Neural crest cell (in vitro differentiated cells): ENCODE measurements at regions not wholly inside any gene's neighbourhood (a gene's known extent, or its start where the extent isn't known, plus 50 kb on each side); places are given as distances from the start of the nearest gene placed in this dataset.
"Not testable (repeated sequence)": the region's sequence is repeated elsewhere in the genome, so short reads cannot be mapped to it uniquely, and the experiment has no call there.

ENCODE experiments used
- DNase-seq: peaks from one replicate; pipeline ENCODE4 v3.0.0; 2021; ENCODE audit warnings: low read depth, mixed read lengths, low spot score
- H3K27ac Mint-ChIP-seq: one replicate; pipeline ENCODE4 v1.8.0; 2021; ENCODE audit warnings: mild to moderate bottlenecking, mixed read lengths; ENCODE audit not compliant: unreplicated experiment
- H3K27me3 Mint-ChIP-seq: 2 replicates; pipeline ENCODE4 v1.8.0; 2021; ENCODE audit warnings: low read depth, mild to moderate bottlenecking, mixed read lengths
- H3K36me3 Mint-ChIP-seq: 2 replicates; pipeline ENCODE4 v1.8.0; 2021; ENCODE audit warnings: low read depth, mild to moderate bottlenecking, mixed read lengths
- H3K4me1 Mint-ChIP-seq: 2 replicates; pipeline ENCODE4 v1.8.0; 2021; ENCODE audit warnings: mixed read lengths
- H3K4me3 Mint-ChIP-seq: one replicate; pipeline ENCODE4 v1.8.0; 2021; ENCODE audit warnings: mild to moderate bottlenecking, mixed read lengths
- H3K9me3 Mint-ChIP-seq: 2 replicates; pipeline ENCODE4 v1.8.0; 2021; ENCODE audit warnings: mixed read lengths
- TF ChIP-seq, protein P1 (sequence below): fragments of 200-600 bp; sonication (generic); conservative IDR thresholded peaks from 2 replicates; pipeline ENCODE4 v1.5.0; 2021; ENCODE audit warnings: antibody characterized with exemption, mild to moderate bottlenecking

- Mint-ChIP-seq H3K4me3 (no peak overlapping the region), H3K4me1 (no peaks in the 10 kb centered on the region), H3K27ac (no peak overlapping the region), H3K36me3 (no peaks in the 10 kb centered on the region), H3K27me3 (no peaks in the 10 kb centered on the region), H3K9me3 (peaks cover 7% of the 10 kb centered on the region)
- TF ChIP-seq, protein P1, sequence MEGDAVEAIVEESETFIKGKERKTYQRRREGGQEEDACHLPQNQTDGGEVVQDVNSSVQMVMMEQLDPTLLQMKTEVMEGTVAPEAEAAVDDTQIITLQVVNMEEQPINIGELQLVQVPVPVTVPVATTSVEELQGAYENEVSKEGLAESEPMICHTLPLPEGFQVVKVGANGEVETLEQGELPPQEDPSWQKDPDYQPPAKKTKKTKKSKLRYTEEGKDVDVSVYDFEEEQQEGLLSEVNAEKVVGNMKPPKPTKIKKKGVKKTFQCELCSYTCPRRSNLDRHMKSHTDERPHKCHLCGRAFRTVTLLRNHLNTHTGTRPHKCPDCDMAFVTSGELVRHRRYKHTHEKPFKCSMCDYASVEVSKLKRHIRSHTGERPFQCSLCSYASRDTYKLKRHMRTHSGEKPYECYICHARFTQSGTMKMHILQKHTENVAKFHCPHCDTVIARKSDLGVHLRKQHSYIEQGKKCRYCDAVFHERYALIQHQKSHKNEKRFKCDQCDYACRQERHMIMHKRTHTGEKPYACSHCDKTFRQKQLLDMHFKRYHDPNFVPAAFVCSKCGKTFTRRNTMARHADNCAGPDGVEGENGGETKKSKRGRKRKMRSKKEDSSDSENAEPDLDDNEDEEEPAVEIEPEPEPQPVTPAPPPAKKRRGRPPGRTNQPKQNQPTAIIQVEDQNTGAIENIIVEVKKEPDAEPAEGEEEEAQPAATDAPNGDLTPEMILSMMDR, result no peak
- DNase-seq, result no peak
These were observed 598.1 kb upstream of the CBLB start for GRCh38 chr3:106466881-106467280.

- Mint-ChIP-seq H3K27me3 (no peaks in the 10 kb centered on the region), H3K4me3 (no peak overlapping the region), H3K36me3 (no peaks in the 10 kb centered on the region), H3K27ac (no peak overlapping the region), H3K9me3 (peaks cover 4% of the 10 kb centered on the region), H3K4me1 (no peaks in the 10 kb centered on the region)
- TF ChIP-seq, protein P1, result no peak
- DNase-seq, result no peak
These were observed 605.0 kb upstream of the CBLB start for GRCh38 chr3:106473576-106474475.

DNA sequence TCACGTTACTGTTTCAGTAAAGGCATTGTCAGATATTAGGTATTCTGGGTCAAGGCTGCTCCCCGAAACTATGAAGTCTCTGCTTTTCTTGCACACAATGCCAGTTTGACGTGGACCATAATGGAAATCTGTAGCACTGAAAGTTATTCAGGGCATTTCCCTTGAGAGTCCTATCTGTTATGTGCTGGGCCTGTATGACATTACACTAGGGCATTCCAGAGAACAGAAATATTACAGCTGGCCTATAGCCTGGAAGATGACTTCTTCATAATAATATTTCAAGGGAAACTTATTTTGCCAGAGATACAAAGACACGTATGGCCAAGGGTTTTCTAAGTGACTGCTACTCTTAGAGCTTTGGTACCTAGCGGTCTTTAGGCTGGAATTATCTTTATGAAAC is 613.6 kb upstream of the CBLB start:
- no peaks in the 10 kb centered on the region for H3K27me3 Mint-ChIP-seq
- no peak overlapping the region for H3K4me3 Mint-ChIP-seq
- H3K9me3 Mint-ChIP-seq, result peaks cover 6% of the 10 kb centered on the region
- H3K4me1 Mint-ChIP-seq, result peaks cover 5% of the 10 kb centered on the region
- TF ChIP-seq, protein P1, result no peak
- H3K27ac Mint-ChIP-seq, result no peak overlapping the region
- DNase-seq, result no peak
- H3K36me3 Mint-ChIP-seq, result no peaks in the 10 kb centered on the region

DNA sequence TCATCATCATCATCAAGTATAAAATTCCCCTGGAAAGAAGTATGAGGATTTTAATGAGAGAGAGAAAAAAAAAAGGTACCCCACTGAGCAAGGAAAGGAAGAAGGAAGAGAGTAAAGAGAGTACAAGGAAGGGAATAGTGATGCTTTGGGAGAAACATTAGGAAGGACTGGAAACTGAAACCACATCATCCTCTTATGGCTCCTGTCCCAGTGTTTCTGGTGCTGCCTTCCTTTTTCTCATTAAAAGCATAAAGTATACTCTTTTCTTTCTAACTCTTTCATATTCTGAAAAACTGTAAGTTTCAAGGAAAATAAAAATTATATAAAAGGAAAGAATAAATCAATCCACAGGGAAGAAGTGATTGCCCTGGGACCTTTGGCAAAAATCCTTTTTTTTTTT is 616.4 kb upstream of the CBLB start:
- no peaks in the 10 kb centered on the region for H3K27me3 Mint-ChIP-seq
- peaks cover 5% of the 10 kb centered on the region for H3K4me1 Mint-ChIP-seq
- no peak for DNase-seq
- H3K9me3 Mint-ChIP-seq, result peaks cover 3% of the 10 kb centered on the region
- H3K4me3 Mint-ChIP-seq, result no peak overlapping the region
- H3K36me3 Mint-ChIP-seq, result no peaks in the 10 kb centered on the region
- TF ChIP-seq, protein P1, result no peak
- no peak overlapping the region for H3K27ac Mint-ChIP-seq

- H3K4me3 Mint-ChIP-seq, result no peak overlapping the region
- no peaks in the 10 kb centered on the region for H3K36me3 Mint-ChIP-seq
These were observed 617.0 kb upstream of the CBLB start for GRCh38 chr3:106485802-106486201.

DNA sequence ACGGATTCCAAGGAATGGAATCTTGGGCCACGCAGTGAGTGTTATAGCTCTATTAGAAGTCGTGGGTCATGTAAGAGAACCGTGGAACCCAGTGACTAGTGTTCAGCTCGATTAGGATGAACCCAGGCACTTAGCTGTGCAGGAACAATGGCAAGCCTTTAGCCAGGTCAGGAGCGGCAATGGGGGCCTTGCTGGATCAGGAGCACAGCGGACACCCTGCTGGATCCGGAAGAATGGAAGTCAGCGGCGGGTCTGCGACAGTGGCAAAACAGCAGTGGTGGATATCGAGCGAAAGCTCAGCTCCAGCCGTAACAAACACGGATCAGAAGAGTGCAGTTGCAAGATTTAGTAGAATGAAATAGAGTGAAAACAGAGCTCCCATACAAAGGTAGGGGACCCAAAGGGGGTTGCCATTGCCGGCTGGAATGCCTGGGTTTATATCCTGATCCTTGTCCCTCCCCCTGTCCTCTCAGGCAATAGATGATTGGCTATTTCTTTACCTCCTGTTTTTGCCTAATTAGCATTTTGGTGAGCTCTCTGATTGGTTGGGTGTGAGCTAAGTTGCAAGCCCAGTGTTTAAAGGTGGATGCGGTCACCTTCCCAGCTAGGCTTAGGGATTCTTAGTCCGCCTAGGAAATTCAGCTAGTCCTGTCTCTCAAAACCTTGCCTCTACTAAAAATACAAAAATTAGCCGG is 618.3 kb upstream of the CBLB start:
- DNase-seq, H3K27ac Mint-ChIP-seq, H3K36me3 Mint-ChIP-seq, H3K9me3 Mint-ChIP-seq, H3K4me3 Mint-ChIP-seq, H3K4me1 Mint-ChIP-seq, H3K27me3 Mint-ChIP-seq: not testable (repeated sequence)

More at GRCh38 chr3:106485802-106486201, 617.0 kb upstream of the CBLB start:
- DNase-seq, result no peak
- TF ChIP-seq, protein P1, result no peak
- no peak overlapping the region for H3K27ac Mint-ChIP-seq
- H3K4me1 Mint-ChIP-seq, result peaks cover 5% of the 10 kb centered on the region
- no peaks in the 10 kb centered on the region for H3K27me3 Mint-ChIP-seq
- peaks cover 3% of the 10 kb centered on the region for H3K9me3 Mint-ChIP-seq
